GM13976 (cell line): ENCODE measurements at regions not wholly inside any gene's neighbourhood (a gene's known extent, or its start where the extent isn't known, plus 50 kb on each side); places are given as distances from the start of the nearest gene placed in this dataset.

Source experiments
- DNase-seq: peaks from one replicate; pipeline ENCODE4 v3.0.0; 2012; ENCODE audit warnings: low spot score
- in situ Hi-C: fragments of 300-500 bp; cut with MboI; formaldehyde crosslinking; loops from one replicate; pipeline ENCODE4 v1.12.0; 2022; ENCODE audit warnings: low sequenced_read_pairs, mixed read lengths, inconsistent platforms; ENCODE audit not compliant: unreplicated experiment
- TF ChIP-seq, protein P1 (sequence below): IDR thresholded peaks from 2 replicates; pipeline ENCODE4 v1.5.1; 2012; ENCODE audit warnings: borderline replicate concordance, mild to moderate bottlenecking; ENCODE audit not compliant: insufficient read depth; ENCODE audit errors: extremely low read depth, missing control alignments, control extremely low read depth

DNA sequence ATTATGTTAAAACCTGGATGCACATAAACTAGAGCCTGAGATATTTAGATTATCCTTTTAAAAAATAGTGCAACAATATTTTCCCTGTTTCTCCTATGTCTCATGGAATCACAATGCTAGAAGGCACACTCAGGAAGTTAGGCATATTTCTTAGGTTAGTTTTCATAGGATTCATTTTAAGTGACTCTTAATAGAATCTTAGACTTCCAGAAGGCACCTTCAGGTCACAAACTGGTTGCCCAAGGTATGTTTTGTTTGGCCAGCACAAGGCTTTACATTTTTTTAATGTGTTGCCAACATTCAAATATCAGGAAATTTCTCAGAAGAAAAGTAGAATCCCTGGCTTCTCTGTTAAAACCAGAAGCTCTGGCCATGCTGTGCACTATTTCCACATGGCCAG is 129.3 kb downstream of the LNPK start:
- in situ Hi-C loops, result no loop called here
- DNase-seq, result no peak
- TF ChIP-seq, protein P1, sequence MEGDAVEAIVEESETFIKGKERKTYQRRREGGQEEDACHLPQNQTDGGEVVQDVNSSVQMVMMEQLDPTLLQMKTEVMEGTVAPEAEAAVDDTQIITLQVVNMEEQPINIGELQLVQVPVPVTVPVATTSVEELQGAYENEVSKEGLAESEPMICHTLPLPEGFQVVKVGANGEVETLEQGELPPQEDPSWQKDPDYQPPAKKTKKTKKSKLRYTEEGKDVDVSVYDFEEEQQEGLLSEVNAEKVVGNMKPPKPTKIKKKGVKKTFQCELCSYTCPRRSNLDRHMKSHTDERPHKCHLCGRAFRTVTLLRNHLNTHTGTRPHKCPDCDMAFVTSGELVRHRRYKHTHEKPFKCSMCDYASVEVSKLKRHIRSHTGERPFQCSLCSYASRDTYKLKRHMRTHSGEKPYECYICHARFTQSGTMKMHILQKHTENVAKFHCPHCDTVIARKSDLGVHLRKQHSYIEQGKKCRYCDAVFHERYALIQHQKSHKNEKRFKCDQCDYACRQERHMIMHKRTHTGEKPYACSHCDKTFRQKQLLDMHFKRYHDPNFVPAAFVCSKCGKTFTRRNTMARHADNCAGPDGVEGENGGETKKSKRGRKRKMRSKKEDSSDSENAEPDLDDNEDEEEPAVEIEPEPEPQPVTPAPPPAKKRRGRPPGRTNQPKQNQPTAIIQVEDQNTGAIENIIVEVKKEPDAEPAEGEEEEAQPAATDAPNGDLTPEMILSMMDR, result no peak

DNA sequence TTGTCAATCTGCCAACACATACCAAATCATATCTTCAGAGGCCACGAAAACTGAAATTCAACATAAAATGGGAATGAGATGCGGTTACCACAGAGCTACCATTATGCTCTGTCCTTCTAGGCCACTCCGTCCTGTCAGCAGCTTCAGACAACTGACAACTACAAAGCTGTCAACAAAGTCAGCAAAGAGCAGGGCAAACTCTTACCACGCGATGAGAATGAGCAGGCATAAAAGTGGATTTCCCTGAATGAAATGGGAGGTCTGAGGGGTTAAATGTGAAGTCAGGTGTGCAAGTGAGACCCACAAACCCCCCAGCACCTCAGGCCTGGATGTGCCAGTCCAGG is 130.1 kb downstream of the LNPK start:
- TF ChIP-seq, protein P1, result no peak
- no peak for DNase-seq
- in situ Hi-C loops, result no loop called here

DNA sequence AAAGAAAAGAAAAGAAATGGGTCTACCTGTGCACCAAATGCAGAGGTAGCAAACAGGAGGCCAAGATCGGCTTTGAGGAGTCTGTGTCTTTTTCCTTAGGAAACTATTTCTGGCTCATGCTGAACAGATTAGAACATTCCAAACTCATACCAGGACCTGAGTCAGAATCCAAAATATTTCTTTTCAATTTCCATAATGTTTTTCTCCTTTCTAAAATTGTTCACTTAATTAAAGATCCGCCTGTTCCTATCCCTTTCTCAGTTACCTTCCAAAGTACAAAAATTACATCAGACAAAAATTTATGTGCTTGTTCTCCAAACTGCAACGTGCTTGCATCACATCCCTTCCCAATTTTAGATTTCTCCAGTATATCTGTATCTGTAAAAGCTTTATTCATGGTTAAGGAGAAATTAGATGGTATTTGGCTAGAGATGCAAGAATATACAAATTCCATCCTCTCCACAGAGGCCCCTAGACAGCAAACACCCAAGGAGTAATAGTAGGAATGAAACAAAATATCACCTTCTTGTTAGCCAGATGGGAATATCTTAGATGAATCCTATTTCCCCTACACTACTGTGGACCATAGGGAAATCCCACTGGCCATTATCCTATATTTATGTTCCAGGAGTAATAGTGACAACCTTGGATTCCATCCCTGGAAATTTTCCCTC is 130.6 kb downstream of the LNPK start:
- in situ Hi-C loops, result no loop called here
- DNase-seq, result no peak
- TF ChIP-seq, protein P1, result no peak

DNA sequence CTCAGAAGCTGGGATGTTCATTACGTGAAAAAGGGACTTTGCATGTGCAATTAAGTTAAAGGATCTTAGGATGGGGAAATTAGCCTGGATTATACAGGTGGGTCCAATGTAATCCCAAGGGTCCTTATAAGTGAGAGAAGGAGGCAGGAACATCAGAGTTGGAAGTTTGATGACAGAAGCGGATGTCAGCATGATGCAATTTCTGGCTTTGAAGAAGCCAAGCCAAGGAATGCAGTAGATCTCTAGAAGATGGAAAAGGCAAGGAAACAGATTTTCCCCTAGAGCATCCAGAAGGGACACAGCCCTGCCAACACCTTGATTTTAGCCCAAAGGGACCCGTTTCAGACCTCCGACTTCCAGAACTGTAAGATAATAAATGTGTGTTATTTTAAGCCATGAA is 136.4 kb downstream of the LNPK start:
- TF ChIP-seq, protein P1, result no peak
- no peak for DNase-seq
- in situ Hi-C loops, result no loop called here

DNA sequence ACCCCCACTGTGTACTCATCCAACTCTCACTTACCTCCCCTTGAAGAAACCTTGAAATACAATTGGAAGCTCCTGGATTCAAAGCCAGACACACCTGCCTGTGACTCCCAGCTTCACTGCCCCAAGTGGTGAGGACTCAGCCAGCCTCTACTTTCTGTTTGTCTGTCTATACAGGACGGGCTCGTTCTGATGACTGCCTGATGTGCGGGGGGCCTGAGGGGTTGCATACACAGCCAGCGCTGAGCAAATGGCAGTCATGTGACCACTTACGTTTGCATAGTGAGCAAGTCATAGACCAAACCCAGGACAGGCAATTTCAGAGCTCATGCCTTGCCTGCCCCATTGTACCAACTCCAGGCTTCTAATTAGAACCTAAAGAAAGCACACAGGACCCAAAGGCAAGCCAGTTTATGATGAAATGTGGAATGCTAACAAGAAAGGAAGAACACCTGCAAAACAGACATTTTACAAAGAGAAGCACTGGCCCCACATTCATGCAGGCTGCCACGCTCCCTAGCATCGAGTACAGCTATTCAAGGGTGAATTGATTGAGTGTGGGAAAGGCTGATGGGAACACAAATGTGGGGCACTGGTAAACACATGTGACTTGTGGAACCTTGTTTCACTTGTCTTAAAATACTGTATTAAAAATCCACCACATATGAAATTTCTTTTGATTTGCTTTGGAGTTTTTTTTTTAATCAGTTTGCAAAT is 137.8 kb downstream of the LNPK start:
- TF ChIP-seq, protein P1, result no peak
- in situ Hi-C loops, result no loop called here
- DNase-seq, result no peak

DNA sequence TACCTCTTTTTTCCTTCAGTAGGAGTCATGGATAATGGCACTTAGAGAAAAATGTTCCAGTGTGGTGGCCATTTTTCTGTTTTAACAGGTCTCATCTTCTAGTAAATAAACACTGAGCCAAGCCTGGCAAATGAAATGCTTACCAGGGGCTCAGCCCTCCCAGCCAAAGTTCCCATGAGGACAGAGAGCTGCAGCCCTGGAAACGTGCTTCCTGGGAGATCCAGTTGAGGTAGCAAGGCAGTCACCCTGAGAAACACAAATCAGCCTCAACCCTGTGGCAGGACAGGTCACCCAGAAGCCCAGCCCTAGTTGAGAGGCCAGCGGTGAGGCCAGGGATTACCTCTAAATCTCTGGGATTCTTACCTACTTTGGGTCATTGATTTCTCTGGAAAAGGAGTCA is 140.1 kb downstream of the LNPK start:
- in situ Hi-C loops, result no loop called here
- no peak for DNase-seq
- TF ChIP-seq, protein P1, result no peak
